ENCODE measurements at regions not wholly inside any gene's neighbourhood (a gene's known extent, or its start where the extent isn't known, plus 50 kb on each side); places are given as distances from the start of the nearest gene placed in this dataset.

DNA sequence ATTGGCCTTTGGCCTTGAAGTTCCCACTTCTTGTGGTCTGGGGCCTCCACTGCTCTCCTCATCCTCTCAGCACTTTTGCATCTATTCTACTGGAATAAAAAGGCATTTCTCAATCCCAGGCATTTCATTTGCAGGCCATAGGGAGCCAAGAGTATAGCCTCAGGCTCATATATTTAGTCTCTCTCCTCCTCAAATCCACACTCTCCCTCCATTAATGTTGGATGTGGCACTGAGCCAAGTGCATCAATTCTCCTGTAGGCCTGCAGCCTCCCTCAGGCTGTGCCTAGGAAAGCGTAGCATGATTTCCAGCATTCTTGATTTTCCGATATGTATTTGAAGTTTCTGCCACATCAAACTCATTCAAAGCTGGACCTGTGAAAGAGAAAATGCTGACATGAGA is 211.5 kb upstream of the CPNE8 start:
- H3K4me3 ChIP-seq (ENCODE audit: low read depth, low read length): no peak overlapping the region
- TF ChIP-seq, protein P1, sequence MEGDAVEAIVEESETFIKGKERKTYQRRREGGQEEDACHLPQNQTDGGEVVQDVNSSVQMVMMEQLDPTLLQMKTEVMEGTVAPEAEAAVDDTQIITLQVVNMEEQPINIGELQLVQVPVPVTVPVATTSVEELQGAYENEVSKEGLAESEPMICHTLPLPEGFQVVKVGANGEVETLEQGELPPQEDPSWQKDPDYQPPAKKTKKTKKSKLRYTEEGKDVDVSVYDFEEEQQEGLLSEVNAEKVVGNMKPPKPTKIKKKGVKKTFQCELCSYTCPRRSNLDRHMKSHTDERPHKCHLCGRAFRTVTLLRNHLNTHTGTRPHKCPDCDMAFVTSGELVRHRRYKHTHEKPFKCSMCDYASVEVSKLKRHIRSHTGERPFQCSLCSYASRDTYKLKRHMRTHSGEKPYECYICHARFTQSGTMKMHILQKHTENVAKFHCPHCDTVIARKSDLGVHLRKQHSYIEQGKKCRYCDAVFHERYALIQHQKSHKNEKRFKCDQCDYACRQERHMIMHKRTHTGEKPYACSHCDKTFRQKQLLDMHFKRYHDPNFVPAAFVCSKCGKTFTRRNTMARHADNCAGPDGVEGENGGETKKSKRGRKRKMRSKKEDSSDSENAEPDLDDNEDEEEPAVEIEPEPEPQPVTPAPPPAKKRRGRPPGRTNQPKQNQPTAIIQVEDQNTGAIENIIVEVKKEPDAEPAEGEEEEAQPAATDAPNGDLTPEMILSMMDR (IDR thresholded peaks at IDR 0.05; ENCODE audit: insufficient read depth, low read depth, low read length): no peak
- DNase-seq (ENCODE audit: low read depth): no peak

GRCh38 chr12:39112064-39112463 is 206.7 kb upstream of the CPNE8 start:
- TF ChIP-seq, protein P1 (IDR thresholded peaks at IDR 0.05; ENCODE audit: insufficient read depth, low read depth, low read length): no peak
- no peak overlapping the region for H3K4me3 ChIP-seq (ENCODE audit: low read depth, low read length)
- no peak for DNase-seq (ENCODE audit: low read depth)

- DNase-seq (ENCODE audit: low read depth): no peak
- TF ChIP-seq, protein P1 (IDR thresholded peaks at IDR 0.05; ENCODE audit: insufficient read depth, low read depth, low read length): no peak
Observed at GRCh38 chr12:39105111-39105510, 199.7 kb upstream of the CPNE8 start.

GRCh38 chr12:39103552-39104165 is 198.3 kb upstream of the CPNE8 start:
- H3K4me3 ChIP-seq (ENCODE audit: low read depth, low read length): no peak overlapping the region
- peak; percentile 66 for DNase-seq (ENCODE audit: low read depth)
- TF ChIP-seq, protein P1 (IDR thresholded peaks at IDR 0.05; ENCODE audit: insufficient read depth, low read depth, low read length): peak; percentile 82

More at GRCh38 chr12:39105111-39105510, 199.7 kb upstream of the CPNE8 start:
- H3K4me3 ChIP-seq (ENCODE audit: low read depth, low read length): no peak overlapping the region

- DNase-seq (ENCODE audit: low read depth): no peak
Observed at GRCh38 chr12:39102474-39103209, 197.3 kb upstream of the CPNE8 start.

GRCh38 chr12:39095636-39096330 is 190.4 kb upstream of the CPNE8 start:
- TF ChIP-seq, protein P1 (IDR thresholded peaks at IDR 0.05; ENCODE audit: insufficient read depth, low read depth, low read length): no peak

More at GRCh38 chr12:39102474-39103209, 197.3 kb upstream of the CPNE8 start:
- TF ChIP-seq, protein P1 (IDR thresholded peaks at IDR 0.05; ENCODE audit: insufficient read depth, low read depth, low read length): no peak
- H3K4me3 ChIP-seq (ENCODE audit: low read depth, low read length): no peak overlapping the region

More at GRCh38 chr12:39095636-39096330, 190.4 kb upstream of the CPNE8 start:
- H3K4me3 ChIP-seq (ENCODE audit: low read depth, low read length): no peak overlapping the region
- DNase-seq (ENCODE audit: low read depth): no peak

Data from fibroblast of villous mesenchyme (primary cell).